Smooth muscle cell (in vitro differentiated cells): ENCODE measurements at regions not wholly inside any gene's neighbourhood (a gene's known extent, or its start where the extent isn't known, plus 50 kb on each side); places are given as distances from the start of the nearest gene placed in this dataset.

Experiments used
- DNase-seq: peaks from one replicate; lab custom pipeline; 2025; ENCODE audit not compliant: unreplicated experiment; lab: John Stamatoyannopoulos, UW
- H2AFZ ChIP-seq: fragments of 200-600 bp; sonication (generic); 2 replicates; pipeline ENCODE4 v1.6.0; 2016; ENCODE audit warnings: antibody characterized with exemption, low read depth, mild to moderate bottlenecking
- H3F3A ChIP-seq: fragments of 200-600 bp; sonication (generic); 2 replicates; pipeline ENCODE4 v1.6.0; 2017; ENCODE audit warnings: antibody characterized with exemption, low read depth
- H3K27ac ChIP-seq: fragments of 200-600 bp; sonication (generic); 2 replicates; pipeline ENCODE4 v1.5.1; 2016; ENCODE audit warnings: low read depth, mild to moderate bottlenecking
- H3K27me3 ChIP-seq: fragments of 200-600 bp; sonication (generic); 2 replicates; pipeline ENCODE4 v1.6.1; 2016; ENCODE audit warnings: low read depth, mild to moderate bottlenecking
- H3K36me3 ChIP-seq: fragments of 200-600 bp; sonication (generic); 2 replicates; pipeline ENCODE4 v1.5.1; 2016; ENCODE audit warnings: low read depth
- H3K4me1 ChIP-seq: fragments of 200-600 bp; sonication (generic); 2 replicates; pipeline ENCODE4 v1.5.1; 2016; ENCODE audit warnings: low read depth
- H3K4me2 ChIP-seq: fragments of 200-600 bp; sonication (generic); 2 replicates; pipeline ENCODE4 v1.6.0; 2016; ENCODE audit warnings: mild to moderate bottlenecking
- H3K4me3 ChIP-seq: fragments of 200-600 bp; sonication (generic); 2 replicates; pipeline ENCODE4 v1.5.1; 2016; ENCODE audit warnings: mild to moderate bottlenecking
- H3K79me2 ChIP-seq: fragments of 200-600 bp; sonication (generic); 2 replicates; pipeline ENCODE4 v1.6.0; 2016; ENCODE audit warnings: low read depth, mild to moderate bottlenecking
- H3K9ac ChIP-seq: fragments of 200-600 bp; sonication (generic); 2 replicates; pipeline ENCODE4 v1.6.0; 2016; ENCODE audit warnings: low read depth
- H3K9me3 ChIP-seq: fragments of 200-600 bp; sonication (generic); replicated peaks from 2 replicates; pipeline ENCODE4 v1.5.1; 2016; ENCODE audit warnings: low read depth
- H4K20me1 ChIP-seq: fragments of 200-600 bp; sonication (generic); 2 replicates; pipeline ENCODE4 v1.6.0; 2016; ENCODE audit warnings: low read depth
- CTCF ChIP-seq: fragments of 200-600 bp; sonication (generic); IDR thresholded peaks from 2 replicates; pipeline ENCODE4 v1.5.1; 2017; ENCODE audit warnings: borderline replicate concordance, mild to moderate bottlenecking, antibody characterized with exemption; ENCODE audit not compliant: insufficient read depth, poor library complexity, severe bottlenecking
- WGBS: methylation state at CpG from one replicate; pipeline ENCODE4 v1.1.7; 2016; ENCODE audit warnings: low lambda C conversion rate; 5-methylcytosine and 5-hydroxymethylcytosine counted together

- H3K9me3 ChIP-seq: no peaks in the 10 kb centered on the region
- no peaks in the 10 kb centered on the region for H3K27me3 ChIP-seq
- peaks cover 3% of the 10 kb centered on the region for H3K4me1 ChIP-seq
- no peak overlapping the region for H3K4me3 ChIP-seq
- no peaks in the 10 kb centered on the region for H3K36me3 ChIP-seq
- H3F3A ChIP-seq: no peaks in the 10 kb centered on the region
- no peaks in the 10 kb centered on the region for H4K20me1 ChIP-seq
- no peak overlapping the region for H3K4me2 ChIP-seq
- no peak overlapping the region for H3K27ac ChIP-seq
- H3K9ac ChIP-seq: no peak overlapping the region
- DNase-seq: no peak
- no peaks in the 10 kb centered on the region for H3K79me2 ChIP-seq
- no peak for TF ChIP-seq CTCF
- no peak overlapping the region for H2AFZ ChIP-seq
- 43% methylated on average over 1 of the region's 1 CpG for WGBS
Observed at GRCh38 chr10:88082806-88083596, 219.6 kb downstream of the PTEN start.

- H3K4me2 ChIP-seq: no peak overlapping the region
- H3K4me1 ChIP-seq: peaks cover 3% of the 10 kb centered on the region
- H3K79me2 ChIP-seq: no peaks in the 10 kb centered on the region
- H3K36me3 ChIP-seq: no peaks in the 10 kb centered on the region
- WGBS: 93% methylated on average over 7 of the region's 7 CpGs
- H3K9me3 ChIP-seq: no peaks in the 10 kb centered on the region
- no peak overlapping the region for H2AFZ ChIP-seq
- no peak overlapping the region for H3K9ac ChIP-seq
- no peak overlapping the region for H3K4me3 ChIP-seq
- H4K20me1 ChIP-seq: no peaks in the 10 kb centered on the region
- H3F3A ChIP-seq: no peaks in the 10 kb centered on the region
- no peak for DNase-seq
- no peaks in the 10 kb centered on the region for H3K27me3 ChIP-seq
- no peak for TF ChIP-seq CTCF
- no peak overlapping the region for H3K27ac ChIP-seq
Observed at GRCh38 chr10:88083597-88083989, 220.2 kb downstream of the PTEN start.

- Histone ChIP-seq H3K27me3 (no peaks in the 10 kb centered on the region), H3K36me3 (no peaks in the 10 kb centered on the region), H3K4me2 (no peak overlapping the region), H2AFZ (no peak overlapping the region), H3K9ac (no peak overlapping the region), H3K4me3 (no peak overlapping the region), H4K20me1 (no peaks in the 10 kb centered on the region), H3K79me2 (no peaks in the 10 kb centered on the region), H3K27ac (no peak overlapping the region), H3K9me3 (no peaks in the 10 kb centered on the region), H3F3A (no peaks in the 10 kb centered on the region), H3K4me1 (peaks cover 3% of the 10 kb centered on the region)
- no peak for DNase-seq
- WGBS: 85% methylated on average over 9 of the region's 9 CpGs
- no peak for TF ChIP-seq CTCF
Observed at GRCh38 chr10:88086187-88086960, 222.9 kb downstream of the PTEN start.
